Karpas-422 (cell line): ENCODE measurements at regions not wholly inside any gene's neighbourhood (a gene's known extent, or its start where the extent isn't known, plus 50 kb on each side); places are given as distances from the start of the nearest gene placed in this dataset.

Source experiments
- DNase-seq: peaks from one replicate; pipeline ENCODE4 v3.0.0-alpha.2; 2015
- H2AFZ ChIP-seq: fragments of 200-600 bp; sonication (generic); 2 replicates; pipeline ENCODE4 v1.6.1; 2014; ENCODE audit warnings: antibody characterized with exemption, low read length, mixed read lengths
- H3K27ac ChIP-seq: fragments of 200-600 bp; sonication (generic); 2 replicates; pipeline ENCODE4 v1.5.1; 2014; ENCODE audit warnings: mild to moderate bottlenecking, low read length, moderate library complexity
- H3K27me3 ChIP-seq: fragments of 200-600 bp; sonication (generic); 2 replicates; pipeline ENCODE4 v1.6.1; 2014; ENCODE audit warnings: low read length, mixed read lengths
- H3K36me3 ChIP-seq: fragments of 200-600 bp; sonication (generic); 2 replicates; pipeline ENCODE4 v1.6.1; 2014; ENCODE audit warnings: low read length, mixed read lengths; ENCODE audit not compliant: insufficient read depth
- H3K4me1 ChIP-seq: fragments of 200-600 bp; sonication (generic); 2 replicates; pipeline ENCODE4 v1.6.1; 2014; ENCODE audit warnings: mild to moderate bottlenecking, low read length, mixed read lengths
- H3K4me2 ChIP-seq: fragments of 200-600 bp; sonication (generic); 2 replicates; pipeline ENCODE4 v1.6.1; 2014; ENCODE audit warnings: low read length, low read depth, mild to moderate bottlenecking; ENCODE audit not compliant: poor library complexity, severe bottlenecking
- H3K4me3 ChIP-seq: fragments of 200-600 bp; sonication (generic); 2 replicates; pipeline ENCODE4 v1.5.1; 2014; ENCODE audit warnings: mild to moderate bottlenecking, antibody characterized with exemption, low read length, mixed read lengths
- H3K79me2 ChIP-seq: fragments of 200-600 bp; sonication (generic); 2 replicates; pipeline ENCODE4 v1.6.1; 2014; ENCODE audit warnings: mild to moderate bottlenecking, low read length, mixed read lengths
- H3K9ac ChIP-seq: fragments of 200-600 bp; sonication (generic); 2 replicates; pipeline ENCODE4 v1.6.0; 2014; ENCODE audit warnings: low read length
- H3K9me2 ChIP-seq: fragments of 200-600 bp; sonication (generic), shearing (Covaris generic); replicated peaks from 2 replicates; pipeline ENCODE4 v1.6.0; 2014; ENCODE audit warnings: mild to moderate bottlenecking, low read length, moderate library complexity; ENCODE audit not compliant: insufficient read depth
- H3K9me3 ChIP-seq: fragments of 300-700, 200-600 bp; sonication (generic); 2 replicates; pipeline ENCODE4 v1.6.1; 2014; ENCODE audit warnings: low read length, mixed read lengths
- H4K20me1 ChIP-seq: fragments of 200-600 bp; sonication (generic); 2 replicates; pipeline ENCODE4 v1.6.1; 2014; ENCODE audit warnings: mild to moderate bottlenecking, antibody characterized with exemption, low read length, low read depth; ENCODE audit not compliant: insufficient read depth

GRCh38 chr7:42389697-42390096 is 152.7 kb upstream of the GLI3 start:
- Histone ChIP-seq H3K36me3 (no peaks in the 10 kb centered on the region), H3K9me3 (no peaks in the 10 kb centered on the region), H3K4me3 (no peak overlapping the region), H3K27ac (no peak overlapping the region), H3K4me2 (no peak overlapping the region), H4K20me1 (no peaks in the 10 kb centered on the region), H3K79me2 (no peaks in the 10 kb centered on the region), H2AFZ (no peak overlapping the region), H3K4me1 (no peaks in the 10 kb centered on the region), H3K27me3 (no peaks in the 10 kb centered on the region), H3K9me2 (0 out of 2 replicates have a peak, but pooled peaks cover 4% of the 10 kb centered on the region), H3K9ac (no peak overlapping the region)
- no peak for DNase-seq

- no peak overlapping the region for H2AFZ ChIP-seq
- no peak overlapping the region for H3K27ac ChIP-seq
Observed at GRCh38 chr7:42385912-42386311, 148.9 kb upstream of the GLI3 start.

GRCh38 chr7:42381161-42381560 is 144.2 kb upstream of the GLI3 start:
- no peak overlapping the region for H2AFZ ChIP-seq
- no peaks in the 10 kb centered on the region for H3K36me3 ChIP-seq
- H3K9me2 ChIP-seq = 0 out of 2 replicates have a peak, but pooled peaks cover 6% of the 10 kb centered on the region
- H4K20me1 ChIP-seq = no peaks in the 10 kb centered on the region
- H3K4me2 ChIP-seq = no peak overlapping the region
- H3K9me3 ChIP-seq = no peaks in the 10 kb centered on the region
- H3K27ac ChIP-seq = no peak overlapping the region
- no peak overlapping the region for H3K4me3 ChIP-seq
- H3K4me1 ChIP-seq = no peaks in the 10 kb centered on the region
- no peak overlapping the region for H3K9ac ChIP-seq
- no peak for DNase-seq
- no peaks in the 10 kb centered on the region; the same call in 1 of the 2 replicates for H3K27me3 ChIP-seq
- H3K79me2 ChIP-seq = no peaks in the 10 kb centered on the region

More at GRCh38 chr7:42385912-42386311, 148.9 kb upstream of the GLI3 start:
- no peaks in the 10 kb centered on the region for H3K4me1 ChIP-seq
- DNase-seq = no peak
- no peaks in the 10 kb centered on the region for H3K27me3 ChIP-seq
- no peak overlapping the region for H3K4me3 ChIP-seq
- H3K9ac ChIP-seq = no peak overlapping the region
- 0 out of 2 replicates have a peak, but pooled peaks cover 6% of the 10 kb centered on the region for H3K9me2 ChIP-seq
- no peaks in the 10 kb centered on the region for H3K9me3 ChIP-seq
- H4K20me1 ChIP-seq = no peaks in the 10 kb centered on the region
- no peak overlapping the region for H3K4me2 ChIP-seq
- H3K36me3 ChIP-seq = no peaks in the 10 kb centered on the region
- no peaks in the 10 kb centered on the region for H3K79me2 ChIP-seq

- Histone ChIP-seq H4K20me1 (no peaks in the 10 kb centered on the region), H3K4me3 (no peak overlapping the region)
Observed at GRCh38 chr7:42380401-42380800, 143.4 kb upstream of the GLI3 start.

GRCh38 chr7:42378149-42378548 is 141.1 kb upstream of the GLI3 start:
- H3K9ac ChIP-seq = no peak overlapping the region
- H3K27ac ChIP-seq = no peak overlapping the region
- H3K9me2 ChIP-seq = no peaks in the 10 kb centered on the region
- H3K9me3 ChIP-seq = no peaks in the 10 kb centered on the region
- no peaks in the 10 kb centered on the region for H3K36me3 ChIP-seq
- DNase-seq = no peak
- no peak overlapping the region for H2AFZ ChIP-seq
- H3K4me3 ChIP-seq = no peak overlapping the region
- H3K4me2 ChIP-seq = no peak overlapping the region
- H3K27me3 ChIP-seq = no peaks in the 10 kb centered on the region; the same call in 1 of the 2 replicates
- no peaks in the 10 kb centered on the region for H3K4me1 ChIP-seq
- H3K79me2 ChIP-seq = no peaks in the 10 kb centered on the region
- H4K20me1 ChIP-seq = no peaks in the 10 kb centered on the region

More at GRCh38 chr7:42380401-42380800, 143.4 kb upstream of the GLI3 start:
- H3K27ac ChIP-seq = no peak overlapping the region
- 0 out of 2 replicates have a peak, but pooled peaks cover 6% of the 10 kb centered on the region for H3K9me2 ChIP-seq
- H3K9me3 ChIP-seq = no peaks in the 10 kb centered on the region
- DNase-seq = no peak
- H3K4me1 ChIP-seq = no peaks in the 10 kb centered on the region
- H3K36me3 ChIP-seq = no peaks in the 10 kb centered on the region
- no peaks in the 10 kb centered on the region for H3K79me2 ChIP-seq
- no peaks in the 10 kb centered on the region; the same call in 1 of the 2 replicates for H3K27me3 ChIP-seq
- H3K9ac ChIP-seq = no peak overlapping the region
- no peak overlapping the region for H3K4me2 ChIP-seq
- H2AFZ ChIP-seq = no peak overlapping the region

DNA sequence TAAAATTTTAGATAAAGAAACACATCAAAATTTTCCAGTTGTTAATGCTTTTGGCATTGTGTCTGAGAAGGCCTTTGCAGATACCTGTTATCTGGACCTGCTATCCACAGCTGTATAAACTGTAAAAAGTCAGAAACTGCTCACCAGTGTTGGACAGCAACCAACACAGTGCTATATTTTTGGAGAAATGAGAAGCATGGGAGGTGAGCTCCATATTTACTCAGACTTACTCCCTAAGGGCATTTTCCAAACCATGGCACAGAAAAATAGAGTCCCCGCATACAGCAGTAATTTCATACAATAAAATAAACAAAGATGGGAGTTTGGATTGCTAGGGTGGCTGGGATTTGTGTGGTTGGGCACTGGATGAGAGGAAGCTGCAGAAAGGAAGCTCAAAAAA is 136.3 kb upstream of the GLI3 start:
- Histone ChIP-seq H3K9ac (no peak overlapping the region), H3K9me2 (no peaks in the 10 kb centered on the region), H3K4me1 (no peaks in the 10 kb centered on the region), H4K20me1 (no peaks in the 10 kb centered on the region), H2AFZ (no peak overlapping the region), H3K9me3 (no peaks in the 10 kb centered on the region), H3K4me3 (no peak overlapping the region), H3K4me2 (no peak overlapping the region), H3K79me2 (no peaks in the 10 kb centered on the region), H3K36me3 (no peaks in the 10 kb centered on the region), H3K27me3 (no peaks in the 10 kb centered on the region), H3K27ac (no peak overlapping the region)
- DNase-seq = no peak

- H2AFZ ChIP-seq = no peak overlapping the region
- H3K27me3 ChIP-seq = no peaks in the 10 kb centered on the region
- no peaks in the 10 kb centered on the region for H3K36me3 ChIP-seq
- H3K4me2 ChIP-seq = no peak overlapping the region
- H3K79me2 ChIP-seq = no peaks in the 10 kb centered on the region
- no peaks in the 10 kb centered on the region for H3K9me3 ChIP-seq
- DNase-seq = no peak
- no peaks in the 10 kb centered on the region for H3K9me2 ChIP-seq
- no peak overlapping the region for H3K9ac ChIP-seq
- no peak overlapping the region for H3K27ac ChIP-seq
- no peaks in the 10 kb centered on the region for H4K20me1 ChIP-seq
- H3K4me3 ChIP-seq = no peak overlapping the region
- H3K4me1 ChIP-seq = no peaks in the 10 kb centered on the region
Observed at GRCh38 chr7:42372479-42372878, 135.5 kb upstream of the GLI3 start.

- Histone ChIP-seq H3K36me3 (no peaks in the 10 kb centered on the region), H3K27me3 (no peaks in the 10 kb centered on the region), H3K9ac (no peak overlapping the region), H4K20me1 (no peaks in the 10 kb centered on the region), H3K4me2 (no peak overlapping the region), H3K4me3 (no peak overlapping the region), H3K9me3 (no peaks in the 10 kb centered on the region), H3K4me1 (no peaks in the 10 kb centered on the region), H3K79me2 (no peaks in the 10 kb centered on the region), H3K9me2 (no peaks in the 10 kb centered on the region), H2AFZ (no peak overlapping the region), H3K27ac (no peak overlapping the region)
- no peak for DNase-seq
Observed at GRCh38 chr7:42359946-42360345, 122.9 kb upstream of the GLI3 start.
